IMR-90 (cell line): ENCODE measurements at regions not wholly inside any gene's neighbourhood (a gene's known extent, or its start where the extent isn't known, plus 50 kb on each side); places are given as distances from the start of the nearest gene placed in this dataset.

Experiments
- ATAC-seq: fragments of 200-7000 bp; cut with Tn5 transposase; 2 replicates; pipeline ENCODE4 v1.9.1; 2020; ENCODE audit warnings: low read depth, mild to moderate bottlenecking, moderate library complexity
- BruUV-seq: library from RNA; stranded (reverse); fragments of 400-500 nt; replicated peaks from 2 replicates; lab custom pipeline; 2021; lab: Mats Ljungman, UMichigan
- CTCF ChIA-PET: fragments of 300-600 bp; formaldehyde crosslinking; extraction: SDS; loops from one replicate; lab custom pipeline; 2021; ENCODE audit warnings: antibody characterized with exemption; lab: Yijun Ruan, JAX
- POLR2A ChIA-PET: fragments of 300-600 bp; sonication (Branson Sonifier 250); formaldehyde crosslinking; loops from one replicate; lab custom pipeline; 2022; ENCODE audit warnings: antibody characterized with exemption; ENCODE audit not compliant: unreplicated experiment; lab: Charles Lee
- DNase-seq: peaks from one replicate; pipeline ENCODE4 v3.0.0; 2013
- H2AFZ ChIP-seq: replicated peaks from 2 replicates; pipeline ENCODE3; 2013; ENCODE audit warnings: low read length, mild to moderate bottlenecking; ENCODE audit not compliant: poor library complexity
- H2AK5ac ChIP-seq: 2 replicates; pipeline ENCODE4 v1.6.1; 2013; ENCODE audit warnings: low read depth, low read length, inconsistent platforms
- H2AK9ac ChIP-seq: replicated peaks from 2 replicates; pipeline ENCODE3; 2013; ENCODE audit warnings: mild to moderate bottlenecking, low read depth, low read length, moderate library complexity; ENCODE audit not compliant: poor library complexity
- H2BK120ac ChIP-seq: 2 replicates; pipeline ENCODE4 v1.6.1; 2013; ENCODE audit warnings: low read depth, low read length, inconsistent platforms
- H2BK15ac ChIP-seq: 3 replicates; pipeline ENCODE4 v1.6.1; 2013; ENCODE audit warnings: low read depth, low read length, inconsistent platforms
- H2BK20ac ChIP-seq: 2 replicates; pipeline ENCODE4 v1.6.1; 2013; ENCODE audit warnings: low read depth, mild to moderate bottlenecking, inconsistent platforms, low read length, moderate library complexity
- H2BK5ac ChIP-seq: 2 replicates; pipeline ENCODE4 v1.6.1; 2013; ENCODE audit warnings: mild to moderate bottlenecking, low read depth, low read length, inconsistent platforms; ENCODE audit not compliant: poor library complexity, severe bottlenecking
- H3K14ac ChIP-seq: replicated peaks from 2 replicates; pipeline ENCODE4 v1.6.1; 2013; ENCODE audit warnings: low read depth, low read length, inconsistent platforms
- H3K18ac ChIP-seq: 2 replicates; pipeline ENCODE4 v1.6.1; 2013; ENCODE audit warnings: low read depth, low read length, control low read depth
- H3K23ac ChIP-seq: 2 replicates; pipeline ENCODE4 v1.6.1; 2013; ENCODE audit warnings: low read depth, low read length, inconsistent platforms
- H3K27ac ChIP-seq: 2 replicates; pipeline ENCODE4 v1.5.1; 2013; ENCODE audit warnings: mild to moderate bottlenecking, control low read depth, low read length; ENCODE audit not compliant: insufficient read depth
- H3K27me3 ChIP-seq: 2 replicates; pipeline ENCODE4 v1.6.1; 2013; ENCODE audit warnings: low read length; ENCODE audit not compliant: control insufficient read depth, insufficient read depth
- H3K36me3 ChIP-seq: 2 replicates; pipeline ENCODE4 v1.6.1; 2013; ENCODE audit warnings: low read length, mixed read lengths; ENCODE audit not compliant: control insufficient read depth, insufficient read depth
- H3K4ac ChIP-seq: 2 replicates; pipeline ENCODE4 v1.6.1; 2013; ENCODE audit warnings: low read depth, low read length, inconsistent platforms
- H3K4me1 ChIP-seq: 2 replicates; pipeline ENCODE4 v1.6.1; 2013; ENCODE audit warnings: low read length, mixed read lengths; ENCODE audit not compliant: control insufficient read depth, insufficient read depth
- H3K4me2 ChIP-seq: 2 replicates; pipeline ENCODE4 v1.6.1; 2013; ENCODE audit warnings: low read depth, mild to moderate bottlenecking, control low read depth, low read length, moderate library complexity
- H3K4me3 ChIP-seq: 2 replicates; pipeline ENCODE4 v1.5.1; 2013; ENCODE audit warnings: low read depth, mild to moderate bottlenecking, control low read depth, low read length, moderate library complexity; ENCODE audit not compliant: insufficient read depth
- H3K56ac ChIP-seq: 2 replicates; pipeline ENCODE4 v1.6.1; 2013; ENCODE audit warnings: low read length, inconsistent platforms; ENCODE audit not compliant: insufficient read depth; ENCODE audit errors: extremely low read depth
- H3K79me1 ChIP-seq, 2 experiments: 2 replicates each; pipeline ENCODE4 v1.6.1; 2013; ENCODE audit warnings: low read length in 2 of 2, inconsistent platforms in 1 of 2, low read depth in 1 of 2
- H3K9ac ChIP-seq: 2 replicates; pipeline ENCODE4 v1.6.1; 2013; ENCODE audit warnings: low read depth, low read length, control low read depth
- H3K9me1 ChIP-seq: 2 replicates; pipeline ENCODE4 v1.6.1; 2013; ENCODE audit warnings: low read length, inconsistent platforms; ENCODE audit not compliant: insufficient read depth
- H3K9me3 ChIP-seq: 2 replicates; pipeline ENCODE4 v1.6.1; 2013; ENCODE audit warnings: low read length; ENCODE audit not compliant: control insufficient read depth, insufficient read depth
- H4K20me1 ChIP-seq: 2 replicates; pipeline ENCODE4 v1.6.1; 2013; ENCODE audit warnings: low read length, inconsistent platforms; ENCODE audit not compliant: insufficient read depth
- H4K5ac ChIP-seq: 2 replicates; pipeline ENCODE4 v1.6.1; 2013; ENCODE audit warnings: mild to moderate bottlenecking, low read depth, low read length, control low read depth
- H4K8ac ChIP-seq, 2 experiments: 2 replicates each; pipeline ENCODE4 v1.6.1; 2013; ENCODE audit warnings: low read depth in 2 of 2, low read length in 2 of 2, control low read depth in 1 of 2, inconsistent platforms in 1 of 2
- H4K91ac ChIP-seq: 2 replicates; pipeline ENCODE4 v1.6.1; 2013; ENCODE audit warnings: low read depth, low read length, inconsistent platforms; ENCODE audit not compliant: insufficient read depth
- RFX5 ChIP-seq: IDR thresholded peaks from 2 replicates; pipeline ENCODE4 v1.8.0; 2012; ENCODE audit warnings: low read depth, mild to moderate bottlenecking, low read length, moderate library complexity
- WGBS, 2 experiments: methylation state at CpG; one replicate each; pipeline versions ENCODE4 v1.1.5 to v1.1.7; 2013; ENCODE audit warnings: missing lambda C conversion rate in 2 of 2; ENCODE audit not compliant: insufficient read length in 1 of 2; ENCODE audit errors: extremely low coverage in 2 of 2; 5-methylcytosine and 5-hydroxymethylcytosine counted together
- dilution Hi-C: fragments of 300-500 bp; cut with HindIII; formaldehyde crosslinking; loops from one replicate; pipeline ENCODE4 v1.14.3; 2018; ENCODE audit warnings: low sequenced_read_pairs; ENCODE audit not compliant: unreplicated experiment
- in situ Hi-C: fragments of 300-500 bp; cut with MboI; formaldehyde crosslinking; loops from 3 replicates; pipeline ENCODE4 v1.14.3; 2019; ENCODE audit warnings: low sequenced_read_pairs, inconsistent platforms, mixed read lengths
- intact Hi-C: fragments of 100-400 bp; cut with micrococcal nuclease; formaldehyde crosslinking; loops from 2 replicates; pipeline ENCODE4 v1.10.0; 2022
- TF ChIP-seq, protein P1 (sequence below): fragments of 150-350 bp; IDR thresholded peaks from 2 replicates; pipeline ENCODE4 v1.6.1; 2017; ENCODE audit warnings: mild to moderate bottlenecking, antibody characterized with exemption, low read length, low read depth

DNA sequence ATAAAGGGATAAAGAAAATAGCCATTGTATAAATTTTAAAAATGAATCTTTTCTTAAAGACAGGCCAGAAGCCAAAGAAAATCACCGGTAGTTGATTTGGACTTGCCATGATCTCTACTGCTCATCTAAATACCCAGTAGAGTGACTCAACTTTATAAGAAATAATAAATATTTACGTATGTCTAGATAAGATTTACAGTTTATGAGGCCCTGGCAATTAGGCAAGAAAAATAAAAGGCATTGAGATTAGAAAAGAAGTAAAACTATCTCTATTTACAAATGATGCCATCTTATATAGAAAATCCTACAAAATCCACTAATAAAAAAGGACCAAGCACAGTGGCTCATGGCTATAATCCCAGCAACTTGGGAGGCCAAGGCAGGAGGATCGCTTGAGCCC, 765.5 kb upstream of the HTR2C start:
- ATAC-seq (no peak), DNase-seq (no peak)
- Histone ChIP-seq H2AK9ac (no peak overlapping the region), H3K4me2 (no peak overlapping the region), H2AK5ac (no peak overlapping the region), H3K14ac (no peak overlapping the region), H3K4me1 (no peaks in the 10 kb centered on the region), H3K23ac (no peak overlapping the region), H2BK20ac (no peak overlapping the region), H3K9me1 (no peaks in the 10 kb centered on the region), H3K56ac (no peak overlapping the region), H3K27me3 (no peaks in the 10 kb centered on the region), H4K20me1 (no peaks in the 10 kb centered on the region), H3K9me3 (no peaks in the 10 kb centered on the region), H2BK120ac (no peak overlapping the region), H2BK5ac (no peak overlapping the region), H3K18ac (no peak overlapping the region), H4K8ac (no peak overlapping the region), H3K36me3 (no peaks in the 10 kb centered on the region), H3K4ac (no peak overlapping the region), H4K5ac (no peak overlapping the region), H3K79me1 (no peaks in the 10 kb centered on the region), H3K9ac (no peak overlapping the region), H4K91ac (no peak overlapping the region), H3K4me3 (no peak overlapping the region), H3K27ac (no peak overlapping the region), H2AFZ (no peak overlapping the region), H2BK15ac (no peak overlapping the region)
- no TSS peak for BruUV-seq
- in situ Hi-C loops = no loop called here
- intact Hi-C loops = no loop called here
- dilution Hi-C loops = no loop called here
- WGBS, 2 experiments = no CpG with 5 or more reads among the region's 3 CpGs
- ChIA-PET POLR2A (no interaction called here), CTCF (no interaction called here)
- TF ChIP-seq, protein P1, sequence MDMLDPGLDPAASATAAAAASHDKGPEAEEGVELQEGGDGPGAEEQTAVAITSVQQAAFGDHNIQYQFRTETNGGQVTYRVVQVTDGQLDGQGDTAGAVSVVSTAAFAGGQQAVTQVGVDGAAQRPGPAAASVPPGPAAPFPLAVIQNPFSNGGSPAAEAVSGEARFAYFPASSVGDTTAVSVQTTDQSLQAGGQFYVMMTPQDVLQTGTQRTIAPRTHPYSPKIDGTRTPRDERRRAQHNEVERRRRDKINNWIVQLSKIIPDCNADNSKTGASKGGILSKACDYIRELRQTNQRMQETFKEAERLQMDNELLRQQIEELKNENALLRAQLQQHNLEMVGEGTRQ = no peak
- no peak for TF ChIP-seq RFX5
